K562 (cell line): ENCODE measurements at regions not wholly inside any gene's neighbourhood (a gene's known extent, or its start where the extent isn't known, plus 50 kb on each side); places are given as distances from the start of the nearest gene placed in this dataset.

Source experiments
- RFX7 ChIP-seq: fragments of 250-450 bp; sonication (Bioruptor Pico); IDR thresholded peaks from 2 replicates; pipeline ENCODE4 v1.5.1; 2021; ENCODE audit warnings: mild to moderate bottlenecking
- TSHZ1 ChIP-seq: fragments of 250-450 bp; sonication (Bioruptor Pico); IDR thresholded peaks from 2 replicates; pipeline ENCODE4 v1.4.0; 2020; ENCODE audit warnings: mild to moderate bottlenecking, moderate library complexity
- ZMIZ1 ChIP-seq, 2 experiments: fragments of 150-350 bp in 1 of 2; IDR thresholded peaks; 2 replicates each; pipeline ENCODE4 v1.6.1; 2012 to 2016; ENCODE audit warnings: low read depth in 2 of 2, low read length in 2 of 2, mild to moderate bottlenecking in 1 of 2, moderate library complexity in 1 of 2

GRCh38 chr2:126299469-126299976 is 356.4 kb upstream of the GYPC start (continued):
- TF ChIP-seq ZMIZ1 (IDR thresholded peaks at IDR 0.05; ENCODE audit: low read depth in 2 of 2, low read length in 2 of 2) (no peak), TSHZ1 (no peak), RFX7 (CRISPR knock-in tag) (no peak)
- TF ChIP-seq, all 486 proteins: peak for 0
